HG03135 (cell line): ENCODE measurements at regions not wholly inside any gene's neighbourhood (a gene's known extent, or its start where the extent isn't known, plus 50 kb on each side); places are given as distances from the start of the nearest gene placed in this dataset.

Experiments
- ATAC-seq: cut with Tn5 transposase; IDR thresholded peaks from one replicate; pipeline ENCODE4 v1.9.1; 2021; ENCODE audit warnings: mild to moderate bottlenecking, moderate library complexity; ENCODE audit not compliant: unreplicated experiment

DNA sequence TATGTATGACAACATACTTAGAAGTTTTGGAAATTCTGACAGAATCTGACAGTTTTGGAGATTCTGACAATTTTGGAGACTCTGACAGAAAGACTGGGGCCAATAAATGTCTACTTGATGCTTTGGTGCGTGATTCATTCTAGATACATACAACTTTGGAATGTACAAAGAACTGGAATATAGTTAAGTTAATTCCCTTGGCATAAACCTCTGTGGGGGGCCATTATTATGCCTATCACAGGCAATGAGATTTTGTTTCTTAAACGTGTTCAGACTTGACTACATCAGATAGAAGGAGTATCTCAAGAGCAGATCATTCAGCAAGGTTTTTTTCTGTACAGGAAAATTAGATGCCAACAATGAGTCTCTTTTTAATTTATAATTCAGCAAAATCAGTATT lies 617.6 kb upstream of the ZNF717 start:
- ATAC-seq = no peak

DNA sequence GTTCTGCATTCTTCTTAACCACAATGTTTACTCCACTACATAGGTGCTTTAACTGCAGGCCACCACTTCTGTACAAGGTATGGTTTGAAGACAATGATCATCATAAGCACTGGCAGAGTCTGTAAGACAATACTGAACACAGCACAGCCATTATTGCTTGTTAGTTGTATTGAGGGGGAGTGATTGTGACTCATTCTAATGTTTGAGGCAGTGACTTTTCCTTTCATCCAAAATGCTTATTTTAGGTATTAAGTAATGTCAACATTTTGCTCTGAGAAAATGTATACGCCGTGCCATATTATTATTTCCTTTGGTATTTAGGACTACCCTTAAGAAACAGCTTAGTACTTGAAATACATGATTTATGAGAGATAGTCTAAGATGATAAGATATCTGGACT lies 618.2 kb upstream of the ZNF717 start:
- ATAC-seq = no peak

DNA sequence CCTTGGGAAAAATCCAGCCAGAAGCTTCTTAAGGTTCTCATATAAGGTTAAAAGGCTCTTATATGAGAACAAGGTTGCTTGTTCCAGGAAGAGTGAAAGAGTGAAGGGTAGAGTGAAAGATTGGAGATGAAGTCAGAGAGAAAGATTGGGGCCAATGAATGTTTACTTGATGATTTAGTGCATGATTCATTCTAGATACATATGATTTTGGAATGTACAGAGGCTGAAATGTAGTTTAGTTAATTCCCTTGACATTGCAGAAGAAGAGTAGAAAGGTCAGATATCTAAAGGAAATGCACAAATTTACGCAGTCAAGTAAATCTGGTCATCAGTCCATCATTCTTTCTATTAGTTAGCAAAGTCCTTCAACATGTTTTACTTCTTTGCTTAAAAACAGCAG lies 619.8 kb upstream of the ZNF717 start:
- ATAC-seq = no peak

DNA sequence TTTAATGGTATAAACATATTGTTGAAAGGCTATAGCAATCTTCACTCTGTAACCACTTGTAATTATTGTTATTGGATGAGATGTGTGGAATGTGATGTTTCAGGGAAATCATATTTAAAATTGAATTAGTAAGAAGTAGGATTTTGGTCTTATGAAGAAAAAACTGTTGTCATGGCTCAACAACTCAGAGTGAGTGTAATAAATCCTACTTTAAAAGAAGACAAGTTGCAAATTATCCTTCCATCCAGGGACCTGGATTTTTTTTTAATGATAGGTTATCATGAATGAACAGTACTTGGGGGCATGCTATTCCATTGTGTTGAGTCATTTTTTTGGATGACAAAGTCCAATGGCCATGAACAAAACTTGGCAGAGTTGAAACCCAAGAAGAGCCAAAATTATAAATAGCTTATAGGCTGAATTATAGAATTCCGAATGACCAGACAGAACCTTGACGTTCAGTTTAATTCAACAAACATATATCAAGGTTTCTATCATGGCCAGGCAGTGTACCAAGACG lies 625.5 kb upstream of the ZNF717 start:
- no peak for ATAC-seq

DNA sequence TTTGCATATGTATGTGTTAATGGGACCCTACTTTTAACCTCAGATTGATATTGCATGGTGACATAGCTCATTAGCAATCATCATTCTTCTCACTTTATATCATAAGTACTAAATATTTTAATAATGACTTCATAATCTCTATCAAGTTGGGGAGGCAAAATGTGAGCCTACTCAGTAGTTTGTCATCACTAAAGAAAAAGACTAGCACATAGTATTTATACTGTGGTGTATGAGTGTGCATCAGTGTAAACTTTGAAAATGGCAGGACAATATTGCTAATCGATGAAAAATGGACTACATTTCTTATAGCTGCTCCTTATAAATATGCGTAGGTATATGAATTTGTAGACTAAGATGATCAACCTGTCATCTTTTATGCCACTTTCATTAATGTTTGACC lies 624.5 kb upstream of the ROBO2 start:
- ATAC-seq = no peak

DNA sequence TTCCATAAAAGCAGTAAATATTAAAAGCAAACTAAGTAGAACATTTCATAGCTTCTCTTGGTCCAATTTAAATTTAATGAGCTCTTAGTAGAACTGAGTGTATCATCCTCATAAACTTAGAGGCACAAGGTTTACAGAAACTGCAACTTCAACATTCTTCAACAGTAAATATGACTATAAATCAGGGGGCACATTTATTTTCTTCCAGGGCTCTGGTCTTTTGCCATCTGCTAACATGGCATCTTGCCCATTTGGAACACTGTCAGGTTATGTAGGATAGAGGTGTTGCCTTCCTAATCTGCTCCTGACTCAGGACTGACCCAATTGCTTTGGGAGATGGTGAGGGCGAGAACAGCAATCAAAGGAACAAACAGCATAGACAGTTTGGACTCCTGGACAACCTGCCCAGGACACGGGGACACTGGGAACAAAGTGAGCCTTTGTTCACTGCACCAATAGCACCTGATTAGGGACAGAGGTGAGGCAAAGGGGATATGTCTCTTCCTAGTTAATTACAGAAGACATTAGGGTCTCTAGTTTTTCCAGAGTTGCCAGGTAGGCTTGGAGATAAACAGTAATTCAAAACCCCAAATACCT lies 610.2 kb upstream of the ROBO2 start:
- no peak for ATAC-seq

DNA sequence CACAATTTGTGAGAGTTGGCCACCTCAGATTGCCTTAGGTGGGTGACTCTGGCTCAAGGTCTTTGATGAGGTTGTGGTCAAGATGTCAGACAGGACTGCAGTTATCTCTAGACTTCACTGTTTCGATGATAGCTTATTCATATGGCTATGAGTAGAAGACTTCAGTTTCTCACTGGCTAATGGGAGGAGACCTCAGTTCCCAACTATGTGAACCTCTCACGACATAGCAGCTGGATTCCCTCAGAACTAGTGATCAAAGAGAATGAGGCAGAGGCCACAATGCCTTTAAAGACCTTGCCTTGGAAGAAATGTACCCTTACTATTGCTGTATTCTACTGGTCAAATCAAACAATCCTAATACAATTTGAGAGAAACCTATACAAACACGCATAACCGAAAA lies 607.5 kb upstream of the ROBO2 start:
- no peak for ATAC-seq

DNA sequence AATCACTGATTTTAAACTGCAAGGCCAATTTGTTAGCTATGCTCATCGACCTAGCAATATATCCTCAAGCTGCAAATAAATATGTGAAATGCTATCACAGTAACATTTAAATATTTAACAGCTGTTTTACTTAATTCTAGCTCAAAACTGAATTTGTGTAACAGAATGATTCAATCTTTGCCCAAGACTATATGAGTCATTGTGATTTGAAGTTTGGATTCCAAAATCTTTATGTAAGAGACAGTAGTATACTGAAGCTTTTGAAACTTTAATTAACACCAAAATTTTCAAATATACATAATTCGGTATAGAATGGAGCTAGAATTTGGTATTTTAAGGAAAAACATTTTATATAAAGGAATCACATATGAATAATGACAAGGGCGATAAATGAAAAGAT lies 603.0 kb upstream of the ROBO2 start:
- no peak for ATAC-seq

DNA sequence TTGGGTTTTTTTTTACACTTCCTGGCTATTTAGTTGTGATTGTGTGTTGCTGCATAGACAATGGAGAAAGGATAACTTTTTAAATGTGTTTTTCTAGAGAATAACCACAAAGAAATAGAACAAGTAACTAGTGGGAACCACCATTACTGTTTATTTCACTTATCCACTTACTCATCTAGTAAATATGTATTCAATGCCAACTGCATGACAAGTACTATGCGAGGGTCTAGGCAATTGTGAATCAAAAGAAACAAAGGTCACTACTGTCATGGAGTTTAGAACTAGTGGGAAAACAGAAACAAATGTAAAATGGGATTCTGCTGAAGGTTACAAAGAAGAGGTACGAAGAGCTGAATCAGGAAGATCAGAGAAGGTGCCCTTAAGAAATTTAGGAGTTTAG lies 600.9 kb upstream of the ROBO2 start:
- no peak for ATAC-seq

DNA sequence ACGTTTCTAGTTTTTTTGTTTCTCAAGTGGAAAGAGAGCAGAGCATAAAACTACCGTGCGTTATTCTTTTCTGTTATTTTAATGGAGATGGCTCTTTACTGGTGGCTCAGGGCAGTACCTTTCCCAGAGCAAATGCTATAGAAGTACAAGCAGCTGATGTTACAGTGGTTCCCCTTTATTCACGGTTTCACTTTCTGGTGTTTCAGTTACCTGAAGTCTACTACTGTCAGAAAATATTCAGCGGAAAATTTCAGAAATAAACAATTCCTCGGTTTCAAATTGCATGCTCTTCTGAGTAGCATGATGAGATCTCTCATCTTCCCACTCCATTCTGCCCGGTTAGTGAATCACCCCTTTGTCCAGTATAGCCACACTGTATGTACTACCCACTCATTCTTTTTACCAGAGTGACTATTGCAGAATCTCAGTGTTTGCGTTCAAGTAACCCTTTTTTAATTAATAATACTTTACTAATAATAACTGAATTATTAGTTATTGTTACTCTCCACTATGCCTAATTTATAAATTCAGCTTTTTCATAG lies 597.5 kb upstream of the ROBO2 start:
- no peak for ATAC-seq

DNA sequence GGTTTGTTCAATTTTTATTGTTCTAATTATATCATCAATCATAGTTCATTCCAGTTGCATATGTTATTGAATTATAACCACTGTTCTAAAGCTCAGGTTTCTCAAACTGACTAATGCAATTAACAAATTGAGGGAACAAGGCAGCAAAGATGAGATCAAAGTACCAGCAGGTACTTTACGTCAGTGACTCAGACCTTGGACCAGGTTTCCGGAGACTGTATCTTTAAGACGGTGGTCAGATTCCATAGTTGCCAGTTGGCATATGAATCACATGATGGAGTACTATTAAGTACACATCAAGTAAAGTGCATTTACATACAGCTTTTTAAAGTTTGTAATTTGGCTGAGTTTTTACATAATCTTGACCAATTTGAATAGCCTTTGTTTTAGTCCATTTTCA lies 583.6 kb upstream of the ROBO2 start:
- no peak for ATAC-seq

DNA sequence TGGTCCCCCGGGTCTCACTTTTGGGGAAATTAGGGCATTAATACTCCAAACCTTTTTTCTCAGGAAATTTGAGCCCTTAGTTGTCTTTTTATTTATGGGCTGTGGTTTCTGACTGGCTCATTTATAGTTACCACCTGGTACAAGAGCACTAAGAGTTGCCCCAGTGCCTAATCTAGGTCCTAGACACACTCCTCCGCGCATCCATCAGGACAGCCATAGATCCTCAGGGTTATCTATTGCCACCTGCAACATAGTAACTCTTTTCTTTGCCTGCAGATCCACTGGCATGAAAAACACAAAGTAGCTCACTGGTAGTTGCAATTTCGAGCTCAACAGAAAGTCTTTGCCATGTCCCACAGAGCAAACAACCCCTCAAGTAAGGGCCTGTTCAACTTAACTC lies 576.4 kb upstream of the ROBO2 start:
- ATAC-seq = no peak

DNA sequence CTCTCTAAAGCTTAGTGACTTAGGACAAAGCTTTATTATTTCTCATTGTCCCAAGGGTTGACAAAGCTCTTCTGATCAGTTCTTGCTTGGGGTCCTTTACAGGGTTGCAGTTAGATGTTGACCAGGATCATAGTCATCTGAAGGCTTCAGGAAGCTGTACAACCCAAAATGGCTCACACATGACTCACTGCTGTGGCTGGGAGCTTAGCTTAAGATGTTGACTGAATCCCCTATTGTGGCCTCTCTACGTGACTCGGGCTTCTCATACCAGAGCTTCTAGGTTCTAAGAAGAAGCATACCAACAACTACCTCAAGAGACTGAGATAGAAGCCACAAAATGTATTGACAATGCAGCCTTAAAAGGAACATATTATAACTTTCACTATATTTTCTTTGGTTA lies 569.6 kb upstream of the ROBO2 start:
- ATAC-seq = no peak

DNA sequence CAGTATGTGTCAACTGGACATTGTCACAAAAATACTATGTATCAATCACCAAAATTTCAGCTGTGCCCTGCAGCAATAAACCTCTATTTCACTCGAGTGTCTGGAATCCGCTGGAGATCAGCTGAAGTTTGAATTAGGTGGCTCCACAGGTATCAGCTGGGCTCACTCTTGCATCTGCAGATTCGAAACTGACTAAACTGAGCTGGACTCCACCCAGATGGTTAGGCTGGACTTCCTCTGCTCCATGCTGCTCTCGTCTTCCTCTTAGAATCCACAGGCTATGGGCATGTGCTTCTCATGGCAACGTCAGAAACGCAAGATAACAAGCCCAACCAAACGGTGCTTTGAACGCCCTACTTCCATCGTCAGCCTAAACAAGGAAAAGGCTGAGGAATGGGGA lies 565.3 kb upstream of the ROBO2 start:
- ATAC-seq = no peak

DNA sequence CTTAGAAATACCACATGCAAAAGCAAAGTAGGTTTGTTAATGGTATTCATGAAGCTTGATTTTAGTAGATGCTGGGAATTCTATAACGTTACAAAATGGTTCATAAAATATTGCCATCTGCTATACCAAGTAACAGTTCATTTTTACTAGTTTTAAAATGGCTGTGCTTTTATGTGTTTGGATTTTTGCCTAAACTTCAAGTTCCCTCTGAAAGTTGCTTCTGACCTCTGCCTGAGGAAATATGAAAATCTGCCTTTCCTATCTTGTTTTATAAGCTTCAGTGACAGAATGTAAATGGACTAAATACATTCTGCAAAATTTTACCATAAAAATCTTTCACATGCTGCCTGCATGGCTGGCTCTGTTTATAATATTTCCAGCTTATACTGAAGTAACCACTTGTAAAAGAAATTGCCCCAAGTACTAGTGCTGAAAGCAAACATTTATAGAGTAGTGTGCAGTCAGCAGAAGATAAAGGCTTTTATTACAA lies 560.7 kb upstream of the ROBO2 start:
- no peak for ATAC-seq

DNA sequence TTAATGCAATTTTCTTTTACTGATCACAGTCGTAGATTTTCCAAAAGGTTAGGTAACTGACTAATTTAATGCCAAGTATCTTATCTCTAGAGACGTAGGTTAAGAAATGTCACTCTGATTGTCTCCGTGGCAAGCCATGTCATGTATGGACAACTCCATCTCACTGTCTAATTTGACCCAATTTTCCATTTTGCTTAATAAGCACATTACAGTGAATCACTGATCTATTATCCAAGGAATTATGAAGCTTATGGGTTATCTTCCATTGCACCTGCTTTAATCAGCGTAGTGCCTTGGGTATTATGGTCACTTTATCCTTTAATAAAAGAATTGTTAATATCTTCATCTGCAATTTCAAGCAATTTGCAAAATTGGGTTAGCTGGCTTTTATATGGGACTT lies 557.4 kb upstream of the ROBO2 start:
- no peak for ATAC-seq

DNA sequence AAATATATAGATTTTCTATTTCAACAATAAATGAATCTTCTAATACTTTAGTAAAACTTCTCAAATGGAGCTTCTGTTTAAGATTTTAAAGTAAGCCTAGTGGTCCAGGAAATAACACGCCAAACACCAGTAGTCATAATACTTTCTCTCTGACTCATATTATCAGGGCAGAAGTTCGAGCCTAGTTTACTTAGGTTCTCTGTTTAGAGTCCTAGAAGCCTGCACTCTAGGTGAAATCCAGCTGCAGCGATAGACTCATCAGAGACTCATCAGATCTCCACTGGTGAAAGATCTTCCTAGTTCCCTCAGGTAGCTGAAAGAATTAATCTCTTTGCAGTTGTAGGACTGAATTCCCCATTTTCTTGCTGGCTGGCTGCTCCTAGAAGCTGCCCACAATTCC lies 552.5 kb upstream of the ROBO2 start:
- ATAC-seq = no peak

DNA sequence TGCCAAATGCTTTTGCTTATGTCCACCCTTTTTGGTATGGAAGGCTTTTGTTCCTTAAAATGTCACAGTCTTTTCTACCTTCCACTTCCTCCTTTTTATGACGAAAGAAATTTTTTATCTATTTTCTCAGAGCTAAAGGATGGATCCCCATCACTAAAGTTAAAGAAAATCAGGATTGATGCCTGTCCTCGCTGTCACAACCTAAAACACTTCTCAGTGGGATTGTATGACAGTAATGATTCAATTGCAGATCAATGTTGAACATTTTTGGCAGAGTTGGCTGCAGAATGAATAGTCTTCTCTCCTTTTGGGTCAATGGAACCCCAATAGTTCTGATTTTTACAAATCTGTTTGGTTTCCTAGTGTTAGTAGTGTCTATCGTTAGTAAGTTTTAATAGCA lies 549.8 kb upstream of the ROBO2 start:
- ATAC-seq = no peak

DNA sequence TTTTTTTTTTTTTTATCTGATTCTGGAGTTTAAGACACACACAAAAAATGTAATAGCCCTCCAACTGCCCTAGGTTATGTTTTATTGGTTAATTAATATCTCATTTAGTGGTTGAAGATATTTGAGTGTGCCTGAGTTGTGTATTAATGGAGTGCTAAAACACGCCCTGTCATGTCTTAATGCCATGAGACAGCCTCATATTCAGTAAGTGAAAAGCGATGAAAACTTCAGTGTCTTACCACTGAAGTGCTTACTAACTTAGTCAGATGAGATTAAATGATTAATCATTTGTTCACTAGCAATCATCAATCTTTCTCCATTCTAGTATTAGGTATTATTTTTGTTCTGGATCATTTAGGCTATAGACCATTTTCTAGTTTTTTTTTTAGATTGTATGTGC lies 544.7 kb upstream of the ROBO2 start:
- no peak for ATAC-seq

DNA sequence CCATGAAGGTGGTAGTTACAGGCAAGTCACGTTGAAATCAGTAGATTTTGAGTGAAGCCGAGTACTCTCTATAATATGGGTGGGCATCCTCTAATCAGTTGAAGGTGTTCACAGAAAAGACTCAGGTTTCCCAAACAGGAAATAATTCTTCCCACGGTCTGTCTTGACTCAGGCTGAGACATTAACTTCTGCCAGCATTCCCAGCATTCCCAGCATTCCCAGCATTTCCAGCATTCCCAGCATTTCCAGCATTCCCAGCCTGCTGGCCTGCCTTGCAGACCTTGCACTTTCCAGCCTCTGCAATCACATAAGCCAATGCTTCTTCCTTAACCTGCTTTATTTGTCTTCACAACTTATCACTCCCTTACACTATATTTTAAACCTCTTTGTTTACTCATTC lies 542.3 kb upstream of the ROBO2 start:
- no peak for ATAC-seq

DNA sequence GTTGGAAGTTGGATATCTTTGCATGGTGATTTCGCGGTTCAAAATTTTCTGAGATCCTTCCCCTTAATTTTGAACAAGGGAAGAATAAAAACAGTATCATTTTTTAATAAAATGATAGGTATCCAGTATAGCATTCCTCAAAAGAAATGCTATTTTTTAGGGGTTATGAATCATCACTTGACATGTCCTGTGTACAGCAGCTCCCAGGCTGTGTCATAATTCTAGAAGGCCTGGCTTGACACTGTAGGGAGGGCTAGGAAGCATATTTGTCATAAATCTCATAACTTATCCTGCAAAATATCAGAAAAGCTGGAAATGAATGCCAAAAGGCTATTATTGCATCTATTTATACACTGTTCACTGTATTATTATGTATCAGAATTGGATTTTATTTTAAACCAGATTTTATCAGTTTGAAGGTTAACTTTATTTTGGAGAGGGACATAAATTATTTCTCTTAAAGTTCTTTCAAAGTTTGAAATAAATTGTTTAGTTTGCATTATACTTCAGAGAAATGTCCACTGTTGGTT lies 539.1 kb upstream of the ROBO2 start:
- ATAC-seq = no peak

DNA sequence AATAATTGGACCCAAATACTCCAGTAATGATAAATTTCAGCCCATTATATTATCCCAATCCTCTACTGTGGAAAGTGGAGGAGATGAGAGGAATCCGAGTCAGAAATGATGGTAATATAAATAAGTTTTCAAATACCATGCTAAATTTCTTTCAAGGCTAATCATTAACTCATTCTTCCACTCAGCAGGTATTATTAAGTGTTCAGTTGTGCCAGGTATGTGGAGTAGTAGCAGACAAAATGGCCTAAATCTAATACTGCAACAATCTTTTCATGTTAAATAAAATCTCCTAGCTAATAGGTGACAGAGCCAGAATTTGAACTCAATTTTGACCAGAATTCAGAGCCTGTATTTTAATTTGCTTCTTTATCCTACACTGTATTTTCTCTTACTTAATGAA lies 538.6 kb upstream of the ROBO2 start:
- no peak for ATAC-seq

DNA sequence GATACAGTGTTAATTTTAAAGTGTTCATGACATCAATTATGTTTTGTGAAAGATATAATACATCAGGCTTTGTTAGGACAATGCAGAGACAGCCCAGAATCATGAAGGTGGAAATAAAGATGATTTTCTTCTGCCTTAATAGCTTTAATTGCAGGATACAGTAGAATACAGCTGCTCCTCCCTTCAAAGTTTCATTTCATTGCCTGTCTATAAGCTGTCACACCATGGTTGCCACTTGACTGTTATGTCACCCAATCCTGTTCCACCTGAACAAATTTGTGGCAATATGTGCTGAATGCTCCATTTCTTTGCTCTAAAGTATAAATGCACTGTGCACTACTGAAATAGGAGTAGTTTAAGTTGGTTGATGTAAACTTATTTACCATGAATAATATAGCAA lies 537.8 kb upstream of the ROBO2 start:
- no peak for ATAC-seq
